GM23248 (cell line): ENCODE measurements at regions not wholly inside any gene's neighbourhood (a gene's known extent, or its start where the extent isn't known, plus 50 kb on each side); places are given as distances from the start of the nearest gene placed in this dataset.

Source experiments
- DNase-seq: peaks from one replicate; pipeline ENCODE4 v3.0.0-alpha.2; 2015
- H2AFZ ChIP-seq: fragments of 200-600 bp; sonication (generic); 2 replicates; pipeline ENCODE4 v1.6.1; 2016; ENCODE audit warnings: antibody characterized with exemption
- H3F3A ChIP-seq: fragments of 200-600 bp; sonication (generic); 2 replicates; pipeline ENCODE4 v1.6.1; 2016; ENCODE audit warnings: mild to moderate bottlenecking, antibody characterized with exemption, mixed run types; ENCODE audit not compliant: insufficient read depth
- H3K27ac ChIP-seq: fragments of 200-600 bp; sonication (generic); 2 replicates; pipeline ENCODE4 v1.5.1; 2016; ENCODE audit warnings: mild to moderate bottlenecking
- H3K27me3 ChIP-seq: fragments of 200-600 bp; sonication (generic); replicated peaks from 2 replicates; pipeline ENCODE4 v1.6.1; 2016; ENCODE audit warnings: mild to moderate bottlenecking; ENCODE audit not compliant: insufficient read depth
- H3K36me3 ChIP-seq: fragments of 200-600 bp; sonication (generic); 2 replicates; pipeline ENCODE4 v1.6.1; 2016; ENCODE audit warnings: low read depth, mild to moderate bottlenecking
- H3K4me1 ChIP-seq: fragments of 200-600 bp; sonication (generic); 2 replicates; pipeline ENCODE4 v1.6.1; 2016; ENCODE audit warnings: mild to moderate bottlenecking; ENCODE audit not compliant: insufficient read depth
- H3K4me2 ChIP-seq: fragments of 200-600 bp; sonication (generic); one replicate; pipeline ENCODE4 v1.6.1; 2016; ENCODE audit warnings: mild to moderate bottlenecking; ENCODE audit not compliant: unreplicated experiment
- H3K4me3 ChIP-seq: fragments of 200-600 bp; sonication (generic); 2 replicates; pipeline ENCODE4 v1.5.1; 2016; ENCODE audit warnings: mild to moderate bottlenecking
- H3K79me2 ChIP-seq: fragments of 200-600 bp; sonication (generic); 2 replicates; pipeline ENCODE4 v1.6.1; 2016; ENCODE audit warnings: mild to moderate bottlenecking; ENCODE audit not compliant: insufficient read depth
- H3K9ac ChIP-seq: fragments of 200-600 bp; sonication (generic); 2 replicates; pipeline ENCODE4 v1.6.1; 2016; ENCODE audit warnings: mild to moderate bottlenecking
- H3K9me2 ChIP-seq: fragments of 200-600 bp; sonication (generic); 2 replicates; pipeline ENCODE4 v1.6.1; 2016; ENCODE audit warnings: mixed run types, mild to moderate bottlenecking, moderate library complexity; ENCODE audit not compliant: insufficient read depth
- H3K9me3 ChIP-seq: fragments of 200-600 bp; sonication (generic); one replicate; pipeline ENCODE4 v1.6.1; 2017; ENCODE audit warnings: low read depth
- H4K20me1 ChIP-seq: fragments of 200-600 bp; sonication (generic); 2 replicates; pipeline ENCODE4 v1.6.0; 2016; ENCODE audit not compliant: insufficient read depth
- EZH2 ChIP-seq: fragments of 200-600 bp; sonication (generic); IDR thresholded peaks from 2 replicates; pipeline ENCODE4 v1.6.1; 2018; ENCODE audit warnings: antibody characterized with exemption, mild to moderate bottlenecking; ENCODE audit not compliant: insufficient read depth, poor library complexity, severe bottlenecking
- EZH2phosphoT487 ChIP-seq: fragments of 200-600 bp; sonication (generic); IDR thresholded peaks from 2 replicates; pipeline ENCODE4 v1.6.1; 2018; ENCODE audit warnings: antibody characterized with exemption, moderate library complexity, mild to moderate bottlenecking, low read depth; ENCODE audit not compliant: insufficient read depth
- WGBS, 2 experiments: methylation state at CpG; one replicate each; pipeline ENCODE4 v1.1.6; 2015 to 2017; ENCODE audit warnings: low lambda C conversion rate in 2 of 2, low coverage in 1 of 2; ENCODE audit errors: missing lambda C conversion rate in 2 of 2; 5-methylcytosine and 5-hydroxymethylcytosine counted together
- in situ Hi-C: fragments of 300-500 bp; cut with MboI; formaldehyde crosslinking; loops from 2 replicates; pipeline ENCODE4 v1.15.0; 2020

GRCh38 chr11:42823546-42823945 lies 488.2 kb upstream of the API5 start:
- H3K9me2 ChIP-seq = no peaks in the 10 kb centered on the region
- in situ Hi-C loops = no loop called here
- H3F3A ChIP-seq = no peaks in the 10 kb centered on the region
- H4K20me1 ChIP-seq = no peaks in the 10 kb centered on the region
- no peaks in the 10 kb centered on the region for H3K9me3 ChIP-seq
- H3K4me1 ChIP-seq = no peaks in the 10 kb centered on the region
- H3K4me2 ChIP-seq = no peak overlapping the region
- H3K36me3 ChIP-seq = no peaks in the 10 kb centered on the region
- no peak overlapping the region for H3K9ac ChIP-seq
- H3K27me3 ChIP-seq = no peaks in the 10 kb centered on the region
- TF ChIP-seq EZH2 = no peak
- TF ChIP-seq EZH2phosphoT487 = no peak
- H3K79me2 ChIP-seq = no peaks in the 10 kb centered on the region
- no peak overlapping the region for H3K4me3 ChIP-seq
- H2AFZ ChIP-seq = no peak overlapping the region
- WGBS, 2 experiments = 33 to 48% methylated on average over 1 of the region's 1 CpG
- no peak overlapping the region for H3K27ac ChIP-seq
- no peak for DNase-seq

GRCh38 chr11:42824067-42824466 lies 487.7 kb upstream of the API5 start:
- H3K79me2 ChIP-seq = no peaks in the 10 kb centered on the region
- no peaks in the 10 kb centered on the region for H3K27me3 ChIP-seq
- H3K4me3 ChIP-seq = no peak overlapping the region
- no peak for DNase-seq
- TF ChIP-seq EZH2phosphoT487 (no peak), EZH2 (no peak)
- no peaks in the 10 kb centered on the region for H4K20me1 ChIP-seq
- no peaks in the 10 kb centered on the region for H3K9me3 ChIP-seq
- no peak overlapping the region for H2AFZ ChIP-seq
- no peaks in the 10 kb centered on the region for H3K9me2 ChIP-seq
- no peak overlapping the region for H3K27ac ChIP-seq
- in situ Hi-C loops = no loop called here
- H3K36me3 ChIP-seq = no peaks in the 10 kb centered on the region
- WGBS, 2 experiments = 24 to 39% methylated on average over 4 of the region's 4 CpGs
- H3K4me2 ChIP-seq = no peak overlapping the region
- H3K4me1 ChIP-seq = no peaks in the 10 kb centered on the region
- H3K9ac ChIP-seq = no peak overlapping the region
- H3F3A ChIP-seq = no peaks in the 10 kb centered on the region

- no peaks in the 10 kb centered on the region for H3K27me3 ChIP-seq
- H3K4me2 ChIP-seq = no peak overlapping the region
- no peak for TF ChIP-seq EZH2phosphoT487
- no peak for TF ChIP-seq EZH2
- H3K9me3 ChIP-seq = no peaks in the 10 kb centered on the region
- no peaks in the 10 kb centered on the region for H3K4me1 ChIP-seq
- H3K79me2 ChIP-seq = no peaks in the 10 kb centered on the region
- WGBS, 2 experiments = 0 to 4% methylated on average over 1 of the region's 1 CpG
- DNase-seq = no peak
- H3K27ac ChIP-seq = no peak overlapping the region
- no peak overlapping the region for H3K4me3 ChIP-seq
- in situ Hi-C loops = no loop called here
- H4K20me1 ChIP-seq = no peaks in the 10 kb centered on the region
- H3F3A ChIP-seq = no peaks in the 10 kb centered on the region
- no peaks in the 10 kb centered on the region for H3K36me3 ChIP-seq
- no peaks in the 10 kb centered on the region for H3K9me2 ChIP-seq
- H3K9ac ChIP-seq = no peak overlapping the region
- no peak overlapping the region for H2AFZ ChIP-seq
These were observed 486.2 kb upstream of the API5 start for GRCh38 chr11:42825598-42825997.

- H3K4me2 ChIP-seq = no peak overlapping the region
These were observed 484.0 kb upstream of the API5 start for GRCh38 chr11:42827845-42828244.

GRCh38 chr11:42837994-42838393 lies 473.8 kb upstream of the API5 start:
- no peak overlapping the region for H2AFZ ChIP-seq
- in situ Hi-C loops = no loop called here
- no peak for DNase-seq

More at GRCh38 chr11:42827845-42828244, 484.0 kb upstream of the API5 start:
- no peaks in the 10 kb centered on the region for H3K36me3 ChIP-seq
- no peaks in the 10 kb centered on the region for H3K79me2 ChIP-seq
- H3K27me3 ChIP-seq = no peaks in the 10 kb centered on the region
- no peaks in the 10 kb centered on the region for H3F3A ChIP-seq
- H2AFZ ChIP-seq = no peak overlapping the region
- H3K9me2 ChIP-seq = no peaks in the 10 kb centered on the region
- WGBS, 2 experiments = 5 to 8% methylated on average over 2 of the region's 2 CpGs
- no peaks in the 10 kb centered on the region for H4K20me1 ChIP-seq
- no peak for DNase-seq
- H3K4me3 ChIP-seq = no peak overlapping the region
- no peaks in the 10 kb centered on the region for H3K9me3 ChIP-seq
- no peaks in the 10 kb centered on the region for H3K4me1 ChIP-seq
- in situ Hi-C loops = no loop called here
- no peak overlapping the region for H3K27ac ChIP-seq
- TF ChIP-seq EZH2 = no peak
- TF ChIP-seq EZH2phosphoT487 = no peak
- H3K9ac ChIP-seq = no peak overlapping the region

More at GRCh38 chr11:42837994-42838393, 473.8 kb upstream of the API5 start:
- Histone ChIP-seq H3K4me2 (no peak overlapping the region), H3K4me3 (no peak overlapping the region), H3K36me3 (no peaks in the 10 kb centered on the region), H4K20me1 (no peaks in the 10 kb centered on the region), H3K9me2 (no peaks in the 10 kb centered on the region), H3K4me1 (no peaks in the 10 kb centered on the region), H3K9ac (no peak overlapping the region), H3K27ac (no peak overlapping the region), H3F3A (no peaks in the 10 kb centered on the region), H3K27me3 (no peaks in the 10 kb centered on the region), H3K9me3 (no peaks in the 10 kb centered on the region), H3K79me2 (no peaks in the 10 kb centered on the region)
- WGBS, 2 experiments = 6 to 7% methylated on average over 3 of the region's 3 CpGs
- no peak for TF ChIP-seq EZH2phosphoT487
- TF ChIP-seq EZH2 = no peak
